BE2C (cell line): ENCODE measurements at regions not wholly inside any gene's neighbourhood (a gene's known extent, or its start where the extent isn't known, plus 50 kb on each side); places are given as distances from the start of the nearest gene placed in this dataset.
A peak's percentile ranks its signal among the peaks of the same experiment; 100 is the strongest.

Experiments used
- DNase-seq: peaks from one replicate; pipeline ENCODE4 v3.0.0-alpha.2; 2020
- H3K27me3 ChIP-seq: fragments of 250-450 bp; sonication (Bioruptor Pico); 2 replicates; pipeline ENCODE4 v1.5.1; 2020; ENCODE audit warnings: mild to moderate bottlenecking
- H3K36me3 ChIP-seq: fragments of 250-450 bp; sonication (Bioruptor Pico); 2 replicates; pipeline ENCODE4 v1.5.1; 2020; ENCODE audit warnings: mild to moderate bottlenecking
- H3K4me1 ChIP-seq: fragments of 250-450 bp; sonication (Bioruptor Pico); 2 replicates; pipeline ENCODE4 v1.5.1; 2020
- H3K4me3 ChIP-seq: 2 replicates; pipeline ENCODE4 v1.5.1; 2011; ENCODE audit warnings: low read depth, low read length
- H3K9me3 ChIP-seq: fragments of 250-450 bp; sonication (Bioruptor Pico); 2 replicates; pipeline ENCODE4 v1.5.1; 2020
- TF ChIP-seq, protein P1 (sequence below): IDR thresholded peaks from 2 replicates; pipeline ENCODE4 v1.5.1; 2012; ENCODE audit warnings: mild to moderate bottlenecking, low read depth, low read length

GRCh38 chrX:112164420-112164819 lies 81.8 kb upstream of the TRPC5 start:
- no peak for DNase-seq
- H3K4me1 ChIP-seq: no peaks in the 10 kb centered on the region
- H3K27me3 ChIP-seq: no peaks in the 10 kb centered on the region
- no peaks in the 10 kb centered on the region for H3K9me3 ChIP-seq
- H3K4me3 ChIP-seq: no peak overlapping the region
- TF ChIP-seq, protein P1, sequence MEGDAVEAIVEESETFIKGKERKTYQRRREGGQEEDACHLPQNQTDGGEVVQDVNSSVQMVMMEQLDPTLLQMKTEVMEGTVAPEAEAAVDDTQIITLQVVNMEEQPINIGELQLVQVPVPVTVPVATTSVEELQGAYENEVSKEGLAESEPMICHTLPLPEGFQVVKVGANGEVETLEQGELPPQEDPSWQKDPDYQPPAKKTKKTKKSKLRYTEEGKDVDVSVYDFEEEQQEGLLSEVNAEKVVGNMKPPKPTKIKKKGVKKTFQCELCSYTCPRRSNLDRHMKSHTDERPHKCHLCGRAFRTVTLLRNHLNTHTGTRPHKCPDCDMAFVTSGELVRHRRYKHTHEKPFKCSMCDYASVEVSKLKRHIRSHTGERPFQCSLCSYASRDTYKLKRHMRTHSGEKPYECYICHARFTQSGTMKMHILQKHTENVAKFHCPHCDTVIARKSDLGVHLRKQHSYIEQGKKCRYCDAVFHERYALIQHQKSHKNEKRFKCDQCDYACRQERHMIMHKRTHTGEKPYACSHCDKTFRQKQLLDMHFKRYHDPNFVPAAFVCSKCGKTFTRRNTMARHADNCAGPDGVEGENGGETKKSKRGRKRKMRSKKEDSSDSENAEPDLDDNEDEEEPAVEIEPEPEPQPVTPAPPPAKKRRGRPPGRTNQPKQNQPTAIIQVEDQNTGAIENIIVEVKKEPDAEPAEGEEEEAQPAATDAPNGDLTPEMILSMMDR: no peak
- H3K36me3 ChIP-seq: no peaks in the 10 kb centered on the region

DNA sequence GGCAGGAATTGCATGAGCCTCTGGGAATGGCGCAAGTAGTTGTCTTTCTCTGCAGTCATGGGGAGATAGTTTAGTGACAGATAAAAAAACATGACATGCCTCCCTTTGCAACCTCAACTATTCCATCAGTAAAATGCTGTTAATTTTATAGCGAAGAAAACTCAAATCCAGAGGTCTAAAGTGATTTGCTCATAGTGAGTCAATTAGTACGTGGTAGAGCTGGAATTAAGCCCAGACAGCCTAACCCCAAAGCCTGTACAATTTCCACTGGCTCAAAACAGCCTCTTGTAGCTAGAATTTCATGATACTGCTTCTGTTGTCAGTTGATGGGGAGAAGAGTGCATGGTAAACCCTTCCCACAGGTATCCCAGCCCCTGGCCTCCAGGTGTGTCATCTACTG lies 81.3 kb upstream of the TRPC5 start:
- no peaks in the 10 kb centered on the region for H3K9me3 ChIP-seq
- no peak for DNase-seq
- TF ChIP-seq, protein P1: no peak
- H3K27me3 ChIP-seq: no peaks in the 10 kb centered on the region
- H3K4me3 ChIP-seq: no peak overlapping the region
- H3K4me1 ChIP-seq: no peaks in the 10 kb centered on the region
- H3K36me3 ChIP-seq: no peaks in the 10 kb centered on the region

DNA sequence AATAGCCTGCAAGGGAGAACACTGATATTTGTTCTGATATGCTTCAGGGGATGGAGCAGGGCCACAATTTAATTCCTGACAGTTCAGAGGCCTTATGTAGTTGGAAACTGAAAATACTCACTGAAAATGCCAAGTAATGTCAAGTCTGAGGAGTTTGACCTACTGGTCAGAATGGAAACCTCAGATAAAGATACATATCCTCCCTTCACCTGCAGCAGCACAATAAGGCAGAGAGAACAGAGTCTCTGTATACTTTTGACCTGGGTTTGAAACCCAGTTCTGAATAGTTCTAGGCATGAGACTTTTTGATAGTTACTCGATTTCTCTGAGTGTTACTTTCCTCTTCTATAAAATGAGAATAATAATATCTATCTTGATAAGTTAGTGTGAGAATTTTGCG lies 65.8 kb upstream of the TRPC5 start:
- no peak for DNase-seq
- Histone ChIP-seq H3K9me3 (no peaks in the 10 kb centered on the region), H3K4me1 (no peaks in the 10 kb centered on the region), H3K27me3 (no peaks in the 10 kb centered on the region), H3K4me3 (no peak overlapping the region), H3K36me3 (no peaks in the 10 kb centered on the region)
- TF ChIP-seq, protein P1: no peak

- no peaks in the 10 kb centered on the region for H3K9me3 ChIP-seq
These were observed 64.6 kb upstream of the TRPC5 start for GRCh38 chrX:112147206-112147605.

DNA sequence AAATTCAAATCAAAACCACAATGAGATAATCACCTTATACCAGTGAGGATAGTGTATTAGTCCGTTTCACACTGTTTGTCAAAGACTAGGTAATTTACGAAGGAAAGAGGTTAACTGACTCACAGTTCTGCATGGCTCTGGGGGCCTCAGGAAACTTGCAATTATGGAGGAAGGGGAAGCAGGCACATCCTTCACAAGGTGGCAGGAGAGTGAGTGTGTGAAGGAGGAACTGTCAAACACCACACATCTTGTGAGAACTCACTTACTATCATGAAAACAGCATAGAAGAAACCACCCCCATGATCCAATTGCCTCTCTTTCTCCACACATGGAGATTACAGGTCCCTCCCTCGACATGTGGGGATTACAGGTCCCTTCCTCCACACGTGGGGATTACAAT lies 54.7 kb upstream of the TRPC5 start:
- DNase-seq: no peak
- no peak overlapping the region for H3K4me3 ChIP-seq
- H3K36me3 ChIP-seq: no peaks in the 10 kb centered on the region
- TF ChIP-seq, protein P1: no peak
- no peaks in the 10 kb centered on the region for H3K27me3 ChIP-seq
- H3K4me1 ChIP-seq: no peaks in the 10 kb centered on the region
- no peaks in the 10 kb centered on the region for H3K9me3 ChIP-seq

More at GRCh38 chrX:112147206-112147605, 64.6 kb upstream of the TRPC5 start:
- TF ChIP-seq, protein P1: peak; percentile 64
- Histone ChIP-seq H3K4me1 (no peaks in the 10 kb centered on the region), H3K36me3 (no peaks in the 10 kb centered on the region), H3K4me3 (no peak overlapping the region), H3K27me3 (no peaks in the 10 kb centered on the region)
- DNase-seq: peak; percentile 15
